ENCODE measurements at regions not wholly inside any gene's neighbourhood (a gene's known extent, or its start where the extent isn't known, plus 50 kb on each side); places are given as distances from the start of the nearest gene placed in this dataset.

GRCh38 chr4:3364634-3365314 lies 72.0 kb downstream of the RGS12 start:
- DNase-seq (ENCODE audit: low spot score), result no peak

GRCh38 chr4:3365326-3365725 lies 72.5 kb downstream of the RGS12 start:
- DNase-seq (ENCODE audit: low spot score), result no peak

DNA sequence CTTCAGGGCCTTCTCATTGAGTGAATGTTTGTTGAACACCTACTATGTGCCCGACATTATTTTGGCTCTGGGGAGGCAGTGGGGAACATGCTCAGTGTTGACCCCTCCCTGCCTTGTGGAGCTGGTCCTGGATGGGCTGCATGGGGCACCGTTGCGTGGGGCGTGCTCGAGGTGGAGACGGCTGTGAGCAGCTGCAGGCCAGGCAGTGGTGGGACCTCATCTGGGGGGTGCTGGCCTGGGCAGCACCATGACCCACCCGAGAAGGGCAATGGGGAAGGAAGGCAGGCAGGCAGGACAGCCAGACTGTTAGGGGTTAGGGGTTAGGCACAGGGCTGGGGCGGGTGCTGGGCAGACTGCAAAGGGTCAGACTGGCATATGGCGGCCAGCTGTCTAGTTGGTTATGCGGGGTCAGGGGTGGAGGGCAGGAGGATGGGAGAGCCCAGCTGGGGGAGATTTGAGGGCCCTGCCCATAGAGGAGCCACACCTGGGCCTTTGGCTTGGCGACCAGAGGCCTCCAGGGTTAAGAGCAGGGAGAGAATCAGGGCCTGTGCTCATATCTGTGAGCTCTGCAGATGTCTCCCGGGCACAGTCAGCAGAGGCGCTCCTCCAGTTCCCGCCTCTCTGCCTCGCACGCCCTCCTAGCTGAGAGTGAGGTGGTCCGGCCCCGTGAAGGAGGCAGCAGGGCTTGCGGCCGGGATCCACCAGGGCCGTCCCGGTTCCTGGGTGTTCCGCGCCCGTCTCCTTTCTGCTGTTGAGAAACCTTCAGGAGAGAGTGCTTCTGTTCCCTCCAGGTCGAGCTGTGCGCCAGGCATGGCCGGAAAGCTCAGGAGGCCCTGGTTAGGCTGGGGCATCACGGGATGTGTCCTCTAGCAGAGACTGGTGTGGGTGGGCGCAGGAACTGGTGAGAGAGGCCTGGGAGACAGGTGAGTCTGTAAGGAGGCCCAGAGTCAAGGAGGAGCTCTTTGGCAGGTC lies 73.3 kb downstream of the RGS12 start:
- no peak for DNase-seq (ENCODE audit: low spot score)

DNA sequence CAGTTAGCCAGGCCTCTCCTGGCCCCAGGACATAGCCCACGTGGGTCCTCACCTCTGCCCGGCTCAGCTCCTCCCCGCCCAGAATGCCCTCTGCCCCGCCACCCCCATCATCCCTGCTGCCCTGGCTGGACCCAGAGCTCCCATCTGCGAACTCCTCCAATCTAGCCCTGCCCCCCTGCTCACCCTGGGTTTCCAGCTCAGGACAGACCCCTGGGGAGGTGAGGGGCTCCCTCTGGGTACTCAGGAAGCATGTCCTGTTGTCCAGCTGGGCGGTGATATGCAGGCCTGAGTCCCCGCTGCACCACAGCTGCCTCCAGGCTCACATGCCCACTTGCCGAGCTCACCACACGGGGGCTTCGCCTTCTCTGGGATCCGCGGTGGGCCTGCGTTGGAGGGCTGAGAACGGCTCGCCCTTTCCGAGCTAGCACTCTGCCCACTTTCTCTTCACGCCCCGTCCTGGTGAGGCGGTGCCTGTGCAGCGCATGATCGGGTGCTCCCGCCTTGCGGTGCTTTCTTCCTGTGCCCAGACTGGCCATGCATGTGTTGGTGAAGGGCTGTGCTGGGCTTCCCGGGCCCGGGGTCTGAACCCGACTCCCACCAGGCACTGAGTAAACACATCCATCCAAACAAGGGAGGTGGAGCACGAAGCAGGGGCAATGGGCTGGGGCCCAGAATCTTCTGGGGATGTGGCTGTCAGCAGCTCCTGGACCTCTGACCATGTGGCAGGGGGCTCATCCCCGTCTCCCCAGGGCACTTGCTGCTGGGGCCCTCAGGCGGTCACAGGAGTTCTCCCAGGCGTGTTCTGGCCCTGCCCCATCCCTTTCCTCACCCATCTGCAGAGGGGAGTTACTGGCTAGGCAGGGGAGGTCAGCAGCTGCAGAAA lies 74.3 kb downstream of the RGS12 start:
- DNase-seq (ENCODE audit: low spot score), result no peak

DNA sequence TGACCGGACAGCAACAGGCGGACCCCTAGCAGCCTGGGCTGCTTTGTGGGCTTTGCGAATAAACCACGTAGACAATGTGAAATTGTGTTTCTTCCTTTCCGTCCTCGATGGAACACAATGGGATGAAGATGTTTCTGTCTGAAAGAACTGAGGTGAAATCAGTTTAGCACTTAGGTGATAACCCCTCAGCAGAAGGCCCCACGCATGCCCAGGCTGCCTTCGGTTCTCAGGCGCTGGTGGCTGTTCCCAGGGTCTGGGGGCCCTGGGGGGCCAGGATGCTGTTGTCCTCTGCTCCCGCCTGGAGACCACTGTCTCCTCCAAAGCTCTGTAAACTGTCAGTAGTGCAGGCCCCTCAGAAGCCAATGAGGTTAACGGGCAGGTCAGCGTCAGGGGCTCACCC lies 73.9 kb upstream of the HGFAC start:
- DNase-seq (ENCODE audit: low spot score), result no peak

- DNase-seq (ENCODE audit: low spot score), result no peak
Measured at GRCh38 chr4:3368334-3368733, 73.4 kb upstream of the HGFAC start.

GRCh38 chr4:3368841-3369760 lies 72.7 kb upstream of the HGFAC start:
- DNase-seq (ENCODE audit: low spot score), result no peak

DNA sequence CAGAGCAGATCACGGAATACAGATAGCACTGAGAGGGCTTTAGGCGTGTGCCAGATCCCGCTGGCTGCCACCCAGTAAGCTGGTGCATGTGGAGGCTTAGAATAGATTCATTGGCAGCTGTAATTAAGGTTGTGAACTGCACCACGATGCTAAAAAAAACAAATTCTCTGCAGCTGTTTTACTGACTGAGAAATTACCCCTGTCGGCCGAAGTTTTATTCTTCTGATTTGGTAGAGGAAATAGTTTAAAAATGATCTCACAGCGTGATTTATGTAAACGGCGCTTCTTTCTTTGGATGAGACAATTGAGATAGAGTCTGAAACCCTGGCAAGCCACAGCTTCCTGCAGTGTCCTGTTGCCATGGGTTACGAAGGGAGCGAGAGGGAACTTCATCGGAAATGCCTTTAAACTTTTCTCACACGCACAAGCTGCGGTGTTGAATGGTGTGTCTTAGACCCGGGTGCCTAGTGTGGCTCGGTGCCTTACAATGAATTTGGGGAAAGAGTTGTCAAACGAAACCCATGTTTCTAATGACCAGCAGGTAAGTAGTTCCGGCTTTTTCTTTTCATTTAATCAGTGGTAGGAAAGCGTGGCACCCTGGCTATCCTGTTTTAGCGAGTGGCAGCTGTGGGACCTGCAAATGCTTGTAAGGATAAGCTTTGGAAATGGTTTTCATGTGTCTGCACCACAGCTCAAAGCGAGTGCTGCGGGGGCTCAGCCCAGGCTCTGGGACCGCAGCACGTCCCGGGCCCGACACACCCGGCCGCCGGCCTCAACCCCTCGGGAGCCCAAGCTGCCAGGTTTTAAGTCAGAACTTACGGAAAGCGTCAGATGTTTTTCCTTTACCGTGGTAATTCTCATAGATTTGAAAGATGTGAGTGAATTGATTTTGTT lies 71.7 kb upstream of the HGFAC start:
- DNase-seq (ENCODE audit: low spot score), result no peak

DNA sequence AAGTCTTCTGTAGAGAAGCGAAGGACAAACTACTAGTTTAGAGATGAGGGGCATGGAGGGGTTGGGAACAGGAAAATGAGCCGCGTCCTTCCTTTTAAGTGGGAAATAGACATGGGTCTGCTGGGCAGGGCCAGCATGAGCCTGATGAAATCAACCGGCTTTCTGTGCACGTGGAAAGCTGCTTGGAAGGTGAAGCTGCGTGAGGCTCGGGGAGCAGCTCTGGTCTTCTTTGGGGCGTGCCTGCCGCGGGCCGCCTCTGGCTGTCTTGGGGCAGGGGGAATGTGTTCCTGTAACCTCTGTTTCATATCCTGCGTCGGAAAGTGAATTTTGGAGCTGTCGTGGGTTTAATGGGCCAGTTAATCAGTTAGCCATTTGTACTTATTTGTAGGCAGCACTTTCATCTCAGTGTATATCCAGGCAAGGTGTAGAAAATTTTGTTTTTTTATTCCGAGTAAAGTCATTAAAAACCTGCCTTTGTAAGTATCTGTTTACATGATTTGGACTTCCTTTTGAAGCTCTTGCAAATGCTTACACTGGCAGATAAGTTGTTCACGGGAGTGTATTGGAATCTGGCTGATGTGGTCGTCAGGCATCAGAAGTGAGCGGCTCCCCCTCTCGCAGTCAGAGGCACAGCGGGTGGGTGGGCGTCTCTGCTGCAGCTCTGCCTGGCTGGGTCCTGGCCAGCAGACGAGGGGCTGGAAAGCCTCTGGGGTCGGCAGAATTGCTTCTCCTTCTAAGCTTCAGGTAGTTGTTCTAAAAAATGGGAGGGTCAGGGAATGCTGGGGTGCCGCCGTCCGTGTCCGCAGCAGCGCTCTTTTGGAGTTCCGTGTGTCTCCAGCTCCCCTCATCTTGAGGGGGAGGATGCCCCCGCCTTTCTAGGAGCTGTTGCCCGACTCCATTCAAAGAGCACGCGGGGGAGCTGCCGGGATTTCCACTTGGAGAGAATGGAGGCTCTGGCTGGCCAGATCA lies 70.5 kb upstream of the HGFAC start:
- no peak for DNase-seq (ENCODE audit: low spot score)

- DNase-seq (ENCODE audit: low spot score), result no peak
Measured at GRCh38 chr4:3372264-3372932, 69.4 kb upstream of the HGFAC start.

DNA sequence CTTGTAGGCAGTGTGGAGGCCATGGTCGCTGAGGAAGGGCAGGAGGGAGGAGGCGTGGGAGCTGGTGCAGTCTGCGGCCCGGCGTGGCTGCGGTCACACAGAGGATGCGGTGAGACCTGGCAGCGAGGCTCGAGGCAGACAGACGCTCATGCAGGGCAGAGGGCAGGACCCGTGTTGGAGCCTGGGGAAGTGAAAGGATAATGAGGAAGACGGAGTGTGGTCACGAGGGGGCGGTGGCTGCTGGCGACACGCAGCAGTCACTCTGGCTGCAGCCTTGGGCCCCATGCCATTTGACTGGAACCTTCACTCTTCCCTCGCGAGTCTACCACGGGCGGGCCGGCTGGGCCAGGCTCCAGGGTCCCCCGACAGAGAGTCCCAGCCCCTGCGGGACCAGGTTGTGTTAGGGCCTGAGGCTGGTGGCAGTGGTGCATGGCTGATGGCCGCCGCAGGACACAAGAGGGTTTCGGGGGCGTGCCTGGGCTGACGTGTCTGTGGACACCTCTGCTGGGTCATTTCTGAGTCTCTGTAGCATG lies 68.8 kb upstream of the HGFAC start:
- no peak for DNase-seq (ENCODE audit: low spot score)

DNA sequence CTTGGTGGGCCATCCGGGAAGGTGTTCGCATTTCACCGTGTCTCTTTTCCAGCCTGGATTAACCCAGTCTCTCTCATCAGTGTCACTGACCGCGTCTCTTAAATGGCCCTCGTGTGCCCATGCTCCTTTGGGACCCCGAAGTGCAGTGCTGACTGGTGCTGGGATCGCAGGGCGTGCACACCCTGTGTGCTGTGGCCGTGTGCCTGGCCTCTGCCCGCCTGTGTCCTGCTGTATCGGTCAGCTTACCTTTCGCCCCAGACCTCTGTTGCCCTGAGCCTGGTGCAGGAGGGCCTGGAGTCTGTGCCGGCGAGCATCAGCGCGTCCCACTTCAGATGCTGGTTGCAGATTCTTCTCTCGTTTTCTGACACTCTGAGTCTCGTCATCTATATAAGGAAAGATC lies 68.3 kb upstream of the HGFAC start:
- DNase-seq (ENCODE audit: low spot score), result no peak

DNA sequence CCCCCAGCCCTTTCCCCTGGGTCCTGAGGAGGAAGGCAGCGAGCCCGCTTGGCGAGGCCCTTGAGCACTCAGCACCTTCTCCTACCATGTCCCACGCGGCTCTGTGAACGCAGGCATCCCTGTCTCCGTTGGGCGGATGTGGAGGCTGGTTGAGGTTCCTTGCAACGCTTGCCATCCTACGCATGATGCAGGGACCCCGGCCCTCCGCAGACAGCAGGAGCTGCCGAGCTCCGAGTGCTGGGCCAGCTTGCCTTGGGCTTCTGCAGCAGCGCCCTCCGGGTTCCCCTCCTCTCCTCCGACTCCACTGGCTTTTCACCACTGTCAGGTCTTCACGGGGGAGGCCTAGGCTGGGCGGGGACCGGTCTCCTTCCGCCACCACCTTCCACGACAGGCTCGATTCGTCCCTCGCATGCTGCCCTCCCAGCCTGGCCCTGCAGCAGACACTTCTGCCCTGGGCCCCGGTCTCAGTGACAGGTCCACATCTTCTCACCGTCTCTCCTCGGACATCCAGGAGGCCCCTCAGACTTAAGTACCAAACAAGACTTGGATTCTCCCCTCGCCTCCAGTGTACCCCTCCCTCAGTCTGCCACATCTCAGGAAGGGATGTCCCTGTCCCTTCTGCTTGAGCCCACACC lies 67.6 kb upstream of the HGFAC start:
- no peak for DNase-seq (ENCODE audit: low spot score)

- no peak for DNase-seq (ENCODE audit: low spot score)
Measured at GRCh38 chr4:3374667-3375066, 67.1 kb upstream of the HGFAC start.

GRCh38 chr4:3375688-3376087 lies 66.1 kb upstream of the HGFAC start:
- DNase-seq (ENCODE audit: low spot score), result no peak

DNA sequence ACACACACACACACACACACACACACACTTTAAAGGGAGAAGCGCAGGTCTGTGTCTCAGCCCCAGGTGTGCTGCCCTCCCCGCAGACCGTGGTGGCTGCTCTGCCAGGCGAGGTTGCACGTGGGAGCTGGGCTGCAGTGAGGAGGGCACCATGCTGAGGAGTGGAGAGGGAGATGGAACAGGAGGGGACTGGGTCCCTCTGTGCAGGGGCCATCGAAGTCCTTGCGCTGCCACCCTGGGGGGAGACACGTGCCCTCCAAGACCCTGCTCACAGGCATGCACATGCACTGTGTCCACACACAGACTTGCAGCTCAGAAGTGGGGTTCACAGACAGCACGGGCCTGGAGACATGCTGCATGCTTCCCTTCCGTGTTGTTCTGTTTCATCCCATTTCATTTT lies 65.5 kb upstream of the HGFAC start:
- DNase-seq (ENCODE audit: low spot score), result no peak

DNA sequence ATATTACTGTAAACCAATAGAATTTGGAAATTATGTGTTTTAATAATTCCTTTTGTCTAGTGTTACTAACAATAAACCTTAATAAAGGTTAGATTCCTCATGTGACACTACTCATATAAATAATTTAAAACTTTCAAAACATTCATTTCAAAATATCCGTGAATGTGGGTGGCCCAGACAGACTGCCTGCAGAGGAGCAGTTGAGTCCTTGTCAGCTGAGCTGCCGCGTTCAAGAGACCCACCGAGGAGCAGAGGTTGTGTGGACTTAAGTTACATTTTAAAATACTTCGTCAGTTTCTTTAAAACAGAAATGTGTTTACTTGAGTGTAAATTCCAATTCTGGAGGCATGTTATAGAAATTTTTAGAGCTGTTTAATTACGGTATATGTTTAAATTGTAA lies 64.2 kb upstream of the HGFAC start:
- no peak for DNase-seq (ENCODE audit: low spot score)
